ENCODE measurements at regions not wholly inside any gene's neighbourhood (a gene's known extent, or its start where the extent isn't known, plus 50 kb on each side); places are given as distances from the start of the nearest gene placed in this dataset.

GRCh38 chr19:30672926-30673325 is 300.7 kb downstream of the ZNF536 start:
- DNase-seq: no peak

GRCh38 chr19:30671622-30672051 is 299.5 kb downstream of the ZNF536 start:
- DNase-seq: no peak

GRCh38 chr19:30671367-30671619 is 299.1 kb downstream of the ZNF536 start:
- DNase-seq: no peak

GRCh38 chr19:30670562-30671366 is 298.6 kb downstream of the ZNF536 start:
- DNase-seq: no peak

GRCh38 chr19:30670011-30670329 is 297.8 kb downstream of the ZNF536 start:
- DNase-seq: no peak

- DNase-seq: peak; percentile 33
These were observed 297.3 kb downstream of the ZNF536 start for GRCh38 chr19:30669329-30670010.

GRCh38 chr19:30668521-30669155 is 296.5 kb downstream of the ZNF536 start:
- DNase-seq: no peak

GRCh38 chr19:30667746-30668145 is 295.6 kb downstream of the ZNF536 start:
- no peak for DNase-seq

GRCh38 chr19:30667227-30667626 is 295.0 kb downstream of the ZNF536 start:
- DNase-seq: no peak

- peak; percentile 45 for DNase-seq
These were observed 294.2 kb downstream of the ZNF536 start for GRCh38 chr19:30666301-30666803.

GRCh38 chr19:30665449-30665848 is 293.3 kb downstream of the ZNF536 start:
- DNase-seq: no peak

GRCh38 chr19:30663611-30664174 is 291.5 kb downstream of the ZNF536 start:
- DNase-seq: no peak

GRCh38 chr19:30662211-30662861 is 290.2 kb downstream of the ZNF536 start:
- no peak for DNase-seq

GRCh38 chr19:30659638-30660037 is 287.5 kb downstream of the ZNF536 start:
- DNase-seq: no peak

- no peak for DNase-seq
These were observed 284.4 kb downstream of the ZNF536 start for GRCh38 chr19:30656520-30657100.

- no peak for DNase-seq
These were observed 281.6 kb downstream of the ZNF536 start for GRCh38 chr19:30653646-30654386.

GRCh38 chr19:30652751-30653150 is 280.6 kb downstream of the ZNF536 start:
- DNase-seq: no peak

GRCh38 chr19:30651691-30652090 is 279.5 kb downstream of the ZNF536 start:
- DNase-seq: no peak

GRCh38 chr19:30651066-30651465 is 278.9 kb downstream of the ZNF536 start:
- DNase-seq: no peak

- DNase-seq: peak; percentile 55
These were observed 277.9 kb downstream of the ZNF536 start for GRCh38 chr19:30649934-30650614.
